GM13977 (cell line): ENCODE measurements at regions not wholly inside any gene's neighbourhood (a gene's known extent, or its start where the extent isn't known, plus 50 kb on each side); places are given as distances from the start of the nearest gene placed in this dataset.

Experiments used
- DNase-seq: peaks from one replicate; pipeline ENCODE4 v3.0.0; 2012; ENCODE audit warnings: low spot score
- CTCF ChIP-seq: IDR thresholded peaks from 2 replicates; pipeline ENCODE4 v1.5.1; 2012; ENCODE audit warnings: mild to moderate bottlenecking, control low read depth; ENCODE audit not compliant: insufficient read depth; ENCODE audit errors: extremely low read depth, missing control alignments
- in situ Hi-C: fragments of 300-500 bp; cut with MboI; formaldehyde crosslinking; loops from one replicate; pipeline ENCODE4 v1.12.0; 2022; ENCODE audit warnings: low sequenced_read_pairs, low pct_unique_long_range_greater_than_20kb, mixed read lengths, inconsistent platforms; ENCODE audit not compliant: unreplicated experiment

DNA sequence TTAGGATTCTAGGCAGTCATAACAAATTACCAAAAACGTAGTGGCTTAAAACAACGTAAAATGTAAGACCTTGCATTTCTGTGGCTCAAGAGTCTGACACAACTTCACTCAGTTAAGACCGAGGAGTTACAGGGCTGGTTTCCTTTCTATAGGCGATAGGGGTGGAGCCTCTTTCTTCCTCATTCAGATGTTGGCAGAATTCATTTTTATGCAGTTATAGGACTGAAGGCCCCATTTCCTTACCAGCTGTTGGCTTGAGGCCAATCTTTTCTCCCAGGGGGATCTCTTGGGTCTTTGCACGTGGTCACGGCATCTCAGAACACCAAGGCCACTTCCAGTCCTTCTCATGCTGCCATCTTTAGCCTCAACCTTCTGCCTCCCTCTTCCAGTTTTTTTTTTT is 145.2 kb downstream of the KCNJ2 start:
- in situ Hi-C loops = no loop called here
- no peak for TF ChIP-seq CTCF
- no peak for DNase-seq

GRCh38 chr17:70317421-70317820 is 148.1 kb downstream of the KCNJ2 start:
- in situ Hi-C loops = no loop called here
- no peak for DNase-seq
- no peak for TF ChIP-seq CTCF

GRCh38 chr17:70318051-70318450 is 148.7 kb downstream of the KCNJ2 start:
- TF ChIP-seq CTCF = no peak
- in situ Hi-C loops = no loop called here
- no peak for DNase-seq

- no peak for TF ChIP-seq CTCF
- in situ Hi-C loops = no loop called here
Observed at GRCh38 chr17:70319516-70319915, 150.2 kb downstream of the KCNJ2 start.

DNA sequence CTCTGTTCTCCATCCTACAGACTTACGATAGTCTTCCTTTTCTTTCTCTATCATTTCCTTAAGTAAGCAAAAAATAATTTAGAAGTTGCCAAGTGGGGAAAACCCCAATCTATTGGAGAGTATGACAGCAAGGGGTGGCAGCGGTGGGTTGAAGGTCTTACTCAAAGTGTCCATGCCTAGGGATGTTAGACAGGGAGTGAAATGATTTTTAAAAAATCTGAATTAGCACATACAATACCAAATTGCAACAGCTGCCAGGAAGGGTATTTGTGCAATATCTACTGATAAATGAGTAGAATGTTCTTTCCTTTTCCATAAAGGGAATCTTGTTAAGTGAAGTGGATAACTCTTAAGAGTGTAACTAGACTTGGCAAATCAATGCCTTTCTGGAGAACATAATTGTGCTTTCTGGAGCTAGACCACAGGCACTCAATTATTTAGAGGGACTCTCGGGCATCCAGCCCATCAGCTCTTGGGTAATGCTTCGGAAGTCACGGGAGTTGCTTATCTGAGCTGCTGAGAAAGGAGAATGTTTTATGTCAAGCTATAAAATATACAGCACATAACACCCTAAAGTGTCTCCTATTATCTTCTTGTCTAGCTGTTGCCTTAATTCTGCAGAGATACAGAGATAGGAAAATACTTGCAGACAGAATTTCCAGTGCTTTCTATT is 151.5 kb downstream of the KCNJ2 start:
- in situ Hi-C loops = no loop called here
- DNase-seq = no peak

More at GRCh38 chr17:70319516-70319915, 150.2 kb downstream of the KCNJ2 start:
- no peak for DNase-seq

DNA sequence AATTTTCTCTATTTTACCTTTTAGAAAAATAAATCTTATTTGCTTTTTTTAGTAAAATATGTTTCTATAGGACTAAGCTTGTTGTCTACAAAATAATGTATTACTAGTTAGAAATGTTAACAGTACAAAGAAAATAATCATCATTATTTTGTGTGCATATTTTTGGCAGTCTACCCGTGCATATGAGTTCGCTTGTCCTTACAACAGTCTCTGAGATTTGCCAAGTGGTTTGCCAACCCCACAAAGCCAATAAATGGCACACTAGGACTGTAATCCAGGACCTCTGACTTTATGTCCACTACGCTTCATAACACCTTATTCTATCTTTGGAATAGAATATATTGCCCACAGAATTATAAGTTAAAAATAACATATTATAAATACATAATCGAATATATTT is 152.0 kb downstream of the KCNJ2 start:
- in situ Hi-C loops = no loop called here
- TF ChIP-seq CTCF = no peak
- DNase-seq = no peak

More for the DNA sequence above, 151.5 kb downstream of the KCNJ2 start:
- TF ChIP-seq CTCF = no peak
